Prostate gland (tissue), 2 donors: ENCODE measurements at regions not wholly inside any gene's neighbourhood (a gene's known extent, or its start where the extent isn't known, plus 50 kb on each side); places are given as distances from the start of the nearest gene placed in this dataset.

Experiments
- DNase-seq: peaks from one replicate; pipeline ENCODE4 v3.0.0-alpha.2; 2019; ENCODE audit warnings: low spot score
- H3K27ac ChIP-seq, 2 donors: fragments of 200-600 bp; sonication (generic); 2 replicates each; pipeline ENCODE4 v1.5.1; 2017 to 2019
- H3K27me3 ChIP-seq: fragments of 200-600 bp; sonication (generic); replicated peaks from 2 replicates; pipeline ENCODE4 v1.5.1; 2019; ENCODE audit not compliant: insufficient read depth
- H3K36me3 ChIP-seq, 2 donors: fragments of 200-600 bp; sonication (generic); 1 replicate in 1 of 2; 2 replicates in 1 of 2; pipeline versions ENCODE4 v1.5.1 to v1.8.1; 2017 to 2019
- H3K4me1 ChIP-seq: fragments of 200-600 bp; sonication (generic); replicated peaks from 2 replicates; pipeline ENCODE4 v1.5.1; 2019
- H3K4me3 ChIP-seq, 2 donors: fragments of 200-600 bp; sonication (generic); 2 replicates each; pipeline ENCODE4 v1.5.1; 2017 to 2019
- H3K9me3 ChIP-seq: fragments of 200-600 bp; sonication (generic); 2 replicates; pipeline ENCODE4 v1.5.1; 2017
- POLR2A ChIP-seq: fragments of 450-650 bp; IDR thresholded peaks from one replicate; pipeline ENCODE4 v1.6.1; 2016; ENCODE audit warnings: antibody characterized with exemption, mild to moderate bottlenecking
- POLR2AphosphoS5 ChIP-seq: sonication (generic); formaldehyde crosslinking; IDR thresholded peaks from one replicate; pipeline ENCODE4 v1.6.1; 2017; ENCODE audit warnings: antibody characterized with exemption
- WGBS: methylation state at CpG from one replicate; pipeline ENCODE4 v1.1.5; 2018; 5-methylcytosine and 5-hydroxymethylcytosine counted together
- intact Hi-C: fragments of 100-400 bp; cut with DNase I; formaldehyde crosslinking; loops from one replicate; pipeline ENCODE4 v1.14.2; 2022
- TF ChIP-seq, protein P1 (sequence below), 4 experiments: fragments of 200-600 bp in 2 of 4; fragments of 450-650 bp in 2 of 4; sonication (generic) in 2 of 4; IDR thresholded peaks; 1 replicate in 3 of 4; 2 replicates in 1 of 4; pipeline ENCODE4 v1.5.1; 2016 to 2019; ENCODE audit warnings: antibody characterized with exemption in 4 of 4, mild to moderate bottlenecking in 2 of 4, moderate library complexity in 2 of 4

DNA sequence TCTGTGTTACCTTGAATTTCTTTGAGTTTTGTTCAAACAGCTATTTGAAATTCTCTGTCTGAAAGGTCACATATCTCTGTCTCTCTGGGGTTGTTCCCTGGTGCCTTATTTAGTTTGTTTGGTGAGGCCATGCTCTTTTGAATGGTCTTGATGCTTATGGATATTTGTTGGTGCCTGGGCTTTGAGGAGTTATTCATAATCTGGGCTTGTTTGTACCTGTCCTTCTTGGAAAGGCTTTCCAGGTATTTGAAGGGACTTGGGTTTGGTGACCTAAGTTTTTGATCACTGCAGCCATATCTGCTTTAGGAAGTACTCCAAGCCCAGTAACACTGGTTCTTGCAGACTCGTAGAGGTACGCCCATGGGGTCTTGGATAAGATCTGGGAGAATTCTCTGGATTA, 63.3 kb upstream of the MAGI3 start:
- 76% methylated on average over 2 of the region's 2 CpGs for WGBS
- Histone ChIP-seq H3K27me3 (no peaks in the 10 kb centered on the region), H3K4me3 (no peak overlapping the region), H3K36me3 (no peaks in the 10 kb centered on the region), H3K27ac (no peak overlapping the region), H3K4me1 (no peaks in the 10 kb centered on the region), H3K9me3 (no peaks in the 10 kb centered on the region)
- TF ChIP-seq POLR2A (no peak), POLR2AphosphoS5 (no peak)
- TF ChIP-seq, protein P1, sequence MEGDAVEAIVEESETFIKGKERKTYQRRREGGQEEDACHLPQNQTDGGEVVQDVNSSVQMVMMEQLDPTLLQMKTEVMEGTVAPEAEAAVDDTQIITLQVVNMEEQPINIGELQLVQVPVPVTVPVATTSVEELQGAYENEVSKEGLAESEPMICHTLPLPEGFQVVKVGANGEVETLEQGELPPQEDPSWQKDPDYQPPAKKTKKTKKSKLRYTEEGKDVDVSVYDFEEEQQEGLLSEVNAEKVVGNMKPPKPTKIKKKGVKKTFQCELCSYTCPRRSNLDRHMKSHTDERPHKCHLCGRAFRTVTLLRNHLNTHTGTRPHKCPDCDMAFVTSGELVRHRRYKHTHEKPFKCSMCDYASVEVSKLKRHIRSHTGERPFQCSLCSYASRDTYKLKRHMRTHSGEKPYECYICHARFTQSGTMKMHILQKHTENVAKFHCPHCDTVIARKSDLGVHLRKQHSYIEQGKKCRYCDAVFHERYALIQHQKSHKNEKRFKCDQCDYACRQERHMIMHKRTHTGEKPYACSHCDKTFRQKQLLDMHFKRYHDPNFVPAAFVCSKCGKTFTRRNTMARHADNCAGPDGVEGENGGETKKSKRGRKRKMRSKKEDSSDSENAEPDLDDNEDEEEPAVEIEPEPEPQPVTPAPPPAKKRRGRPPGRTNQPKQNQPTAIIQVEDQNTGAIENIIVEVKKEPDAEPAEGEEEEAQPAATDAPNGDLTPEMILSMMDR (IDR thresholded peaks at IDR 0.05) = no peak
- intact Hi-C loops = no loop called here
- no peak for DNase-seq

DNA sequence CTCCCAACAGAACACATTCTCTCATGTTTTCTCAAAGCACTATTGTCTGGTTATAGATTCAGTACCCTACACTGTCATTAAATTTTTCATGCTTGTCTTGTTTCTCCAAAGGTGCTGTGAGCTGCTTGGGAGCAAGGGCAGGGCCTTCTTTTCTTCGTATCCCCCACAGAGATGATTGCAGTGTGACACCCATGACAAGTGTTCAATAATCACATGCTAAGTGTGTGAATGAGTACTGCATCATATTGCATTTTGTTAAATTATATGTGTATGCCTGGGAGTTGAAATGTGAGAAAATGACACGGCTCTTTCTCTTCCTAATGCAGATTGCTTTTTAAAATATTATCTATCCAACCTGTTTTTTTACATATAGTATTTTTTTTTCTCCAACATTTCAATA, 57.3 kb upstream of the MAGI3 start:
- Histone ChIP-seq H3K27me3 (no peaks in the 10 kb centered on the region), H3K4me1 (no peaks in the 10 kb centered on the region), H3K4me3 (no peak overlapping the region), H3K36me3 (no peaks in the 10 kb centered on the region), H3K27ac (no peak overlapping the region), H3K9me3 (no peaks in the 10 kb centered on the region)
- intact Hi-C loops = no loop called here
- 84% methylated on average over 2 of the region's 2 CpGs for WGBS
- DNase-seq = no peak
- TF ChIP-seq POLR2AphosphoS5 (no peak), POLR2A (no peak)
- TF ChIP-seq, protein P1 (IDR thresholded peaks at IDR 0.05) = no peak

DNA sequence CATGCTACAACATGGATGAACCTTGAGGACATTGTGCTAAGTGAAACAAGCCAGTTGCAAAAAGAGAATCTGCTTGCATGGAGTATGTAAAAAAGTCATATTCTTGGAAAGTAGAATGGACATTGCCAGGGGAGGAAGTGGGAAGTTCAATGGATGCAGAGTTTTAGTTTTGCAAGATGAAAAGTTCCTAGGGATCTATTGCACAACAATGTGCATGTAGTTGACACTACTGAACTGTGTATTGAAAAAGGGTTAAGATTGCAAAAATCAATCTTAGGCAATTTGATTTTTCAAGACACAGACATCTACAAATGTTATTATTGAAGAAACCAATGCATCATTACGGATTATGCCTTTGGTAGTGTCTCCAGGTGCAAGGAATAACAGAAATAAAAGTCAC, 50.3 kb upstream of the MAGI3 start:
- Histone ChIP-seq H3K4me1 (no peaks in the 10 kb centered on the region), H3K36me3 (no peaks in the 10 kb centered on the region), H3K9me3 (no peaks in the 10 kb centered on the region), H3K27me3 (no peaks in the 10 kb centered on the region), H3K27ac (no peak overlapping the region), H3K4me3 (no peak overlapping the region)
- no peak for DNase-seq
- TF ChIP-seq POLR2A = no peak
- TF ChIP-seq POLR2AphosphoS5 = no peak
- TF ChIP-seq, protein P1 (IDR thresholded peaks at IDR 0.05) = no peak
- 89% methylated on average over 1 of the region's 1 CpG for WGBS
- intact Hi-C loops = no loop called here
